ENCODE measurements at regions not wholly inside any gene's neighbourhood (a gene's known extent, or its start where the extent isn't known, plus 50 kb on each side); places are given as distances from the start of the nearest gene placed in this dataset.

GRCh38 chr1:29825941-29826415 is 589.7 kb downstream of the PTPRU start:
- peaks cover 0 to 72% (median 4%) of the 10 kb centered on the region in 7 donors for H3K27me3 ChIP-seq (replicated peaks in 1 of 7)
- no peaks in the 10 kb centered on the region for H3K4me1 ChIP-seq
- H3K36me3 ChIP-seq: no peaks in the 10 kb centered on the region
- H3K9me3 ChIP-seq: no peaks in the 10 kb centered on the region
- intact Hi-C loops (cut with DNase I; ENCODE audit: low total_unique reads): no loop called here
- peak; percentile 34 for DNase-seq
- H3K27ac ChIP-seq: no peak overlapping the region
- WGBS, 5 donors: 76 to 87% (median 80%) methylated on average over 10 of the region's 10 CpGs
- TF ChIP-seq CTCF (IDR thresholded peaks at IDR 0.05 in 8 of 11, conservative IDR thresholded peaks at IDR 0.05 in 3 of 11) (no peak), POLR2A (IDR thresholded peaks at IDR 0.05) (no peak), POLR2AphosphoS5 (IDR thresholded peaks at IDR 0.05) (no peak)
- no peak overlapping the region for H3K4me3 ChIP-seq

- intact Hi-C loops (cut with DNase I; ENCODE audit: low total_unique reads): no loop called here
Observed at GRCh38 chr1:29825274-29825940, 589.1 kb downstream of the PTPRU start.

GRCh38 chr1:29824511-29825273 is 588.4 kb downstream of the PTPRU start:
- intact Hi-C loops (cut with DNase I; ENCODE audit: low total_unique reads): no loop called here
- Histone ChIP-seq H3K4me1 (no peaks in the 10 kb centered on the region), H3K9me3 (no peaks in the 10 kb centered on the region), H3K4me3 (no peak overlapping the region), H3K36me3 (no peaks in the 10 kb centered on the region), H3K27ac (no peak overlapping the region), H3K27me3 (replicated peaks in 1 of 7) (peaks cover 0 to 70% (median 4%) of the 10 kb centered on the region in 7 donors)
- no peak for TF ChIP-seq CTCF (IDR thresholded peaks at IDR 0.05 in 8 of 11, conservative IDR thresholded peaks at IDR 0.05 in 3 of 11)
- no peak for TF ChIP-seq POLR2AphosphoS5 (IDR thresholded peaks at IDR 0.05)
- TF ChIP-seq POLR2A (IDR thresholded peaks at IDR 0.05): no peak
- 74 to 83% (median 79%) methylated on average over 8 to 15 of the region's 15 CpGs for WGBS, 5 donors
- DNase-seq: peak; percentile 33

More at GRCh38 chr1:29825274-29825940, 589.1 kb downstream of the PTPRU start:
- H3K4me3 ChIP-seq: no peak overlapping the region
- H3K4me1 ChIP-seq: no peaks in the 10 kb centered on the region
- WGBS, 5 donors: 89 to 96% (median 93%) methylated on average over 15 of the region's 15 CpGs
- H3K36me3 ChIP-seq: no peaks in the 10 kb centered on the region
- TF ChIP-seq POLR2AphosphoS5 (IDR thresholded peaks at IDR 0.05): no peak
- no peak for TF ChIP-seq POLR2A (IDR thresholded peaks at IDR 0.05)
- no peak for TF ChIP-seq CTCF (IDR thresholded peaks at IDR 0.05 in 8 of 11, conservative IDR thresholded peaks at IDR 0.05 in 3 of 11)
- DNase-seq: no peak
- no peaks in the 10 kb centered on the region for H3K9me3 ChIP-seq
- H3K27me3 ChIP-seq (replicated peaks in 1 of 7): peaks cover 0 to 72% (median 4%) of the 10 kb centered on the region in 7 donors
- no peak overlapping the region for H3K27ac ChIP-seq

GRCh38 chr1:29824025-29824424 is 587.7 kb downstream of the PTPRU start:
- no peak overlapping the region for H3K27ac ChIP-seq
- intact Hi-C loops (cut with DNase I; ENCODE audit: low total_unique reads): no loop called here
- no peak for DNase-seq
- no peaks in the 10 kb centered on the region for H3K36me3 ChIP-seq
- H3K9me3 ChIP-seq: peaks cover 0 to 4% (median 0%) of the 10 kb centered on the region in 8 donors
- 50 to 68% (median 58%) methylated on average over 4 to 6 of the region's 6 CpGs for WGBS, 5 donors
- TF ChIP-seq POLR2AphosphoS5 (IDR thresholded peaks at IDR 0.05) (no peak), POLR2A (IDR thresholded peaks at IDR 0.05) (no peak), CTCF (IDR thresholded peaks at IDR 0.05 in 8 of 11, conservative IDR thresholded peaks at IDR 0.05 in 3 of 11) (no peak)
- peaks cover 0 to 68% (median 4%) of the 10 kb centered on the region in 7 donors for H3K27me3 ChIP-seq (replicated peaks in 1 of 7)
- H3K4me3 ChIP-seq: no peak overlapping the region
- no peaks in the 10 kb centered on the region for H3K4me1 ChIP-seq

Data from spleen (tissue), 11 donors.